GM12865 (cell line): ENCODE measurements at regions not wholly inside any gene's neighbourhood (a gene's known extent, or its start where the extent isn't known, plus 50 kb on each side); places are given as distances from the start of the nearest gene placed in this dataset.

Experiments
- DNase-seq: peaks from one replicate; pipeline ENCODE4 v3.0.0; 2010; ENCODE audit warnings: low read depth
- H3K4me3 ChIP-seq: 2 replicates; pipeline ENCODE4 v1.5.1; 2011; ENCODE audit warnings: mild to moderate bottlenecking, low read depth, low read length, control low read depth
- CTCF ChIP-seq: IDR thresholded peaks from 2 replicates; pipeline ENCODE4 v1.5.1; 2011; ENCODE audit warnings: low read length, control low read depth, low read depth, inconsistent platforms; ENCODE audit not compliant: insufficient read depth; ENCODE audit errors: missing control alignments

- no peak for TF ChIP-seq CTCF
- no peak overlapping the region for H3K4me3 ChIP-seq
- no peak for DNase-seq
Observed at GRCh38 chr11:45461514-45461913, 175.4 kb upstream of the SYT13 start.

GRCh38 chr11:45459491-45459890 is 173.3 kb upstream of the SYT13 start:
- no peak for DNase-seq

GRCh38 chr11:45458269-45458668 is 172.1 kb upstream of the SYT13 start:
- no peak for TF ChIP-seq CTCF
- DNase-seq: no peak
- no peak overlapping the region for H3K4me3 ChIP-seq

More at GRCh38 chr11:45459491-45459890, 173.3 kb upstream of the SYT13 start:
- H3K4me3 ChIP-seq: no peak overlapping the region
- no peak for TF ChIP-seq CTCF

- no peak overlapping the region for H3K4me3 ChIP-seq
- TF ChIP-seq CTCF: no peak
- no peak for DNase-seq
Observed at GRCh38 chr11:45457649-45458048, 171.5 kb upstream of the SYT13 start.

GRCh38 chr11:45456686-45457085 is 170.5 kb upstream of the SYT13 start:
- no peak for DNase-seq
- no peak for TF ChIP-seq CTCF
- no peak overlapping the region for H3K4me3 ChIP-seq

GRCh38 chr11:45455536-45455935 is 169.4 kb upstream of the SYT13 start:
- H3K4me3 ChIP-seq: no peak overlapping the region
- DNase-seq: no peak

More at GRCh38 chr11:45455536-45455935, 169.4 kb upstream of the SYT13 start:
- no peak for TF ChIP-seq CTCF
